Hypothalamus (tissue), 51 donors: ENCODE measurements at regions not wholly inside any gene's neighbourhood (a gene's known extent, or its start where the extent isn't known, plus 50 kb on each side); places are given as distances from the start of the nearest gene placed in this dataset.
A peak's percentile ranks its signal among the peaks of the same experiment; 100 is the strongest.

Experiments used
- DNase-seq, 51 donors: peaks; one replicate each; lab custom pipeline; 2025; lab: John Stamatoyannopoulos, UW

DNA sequence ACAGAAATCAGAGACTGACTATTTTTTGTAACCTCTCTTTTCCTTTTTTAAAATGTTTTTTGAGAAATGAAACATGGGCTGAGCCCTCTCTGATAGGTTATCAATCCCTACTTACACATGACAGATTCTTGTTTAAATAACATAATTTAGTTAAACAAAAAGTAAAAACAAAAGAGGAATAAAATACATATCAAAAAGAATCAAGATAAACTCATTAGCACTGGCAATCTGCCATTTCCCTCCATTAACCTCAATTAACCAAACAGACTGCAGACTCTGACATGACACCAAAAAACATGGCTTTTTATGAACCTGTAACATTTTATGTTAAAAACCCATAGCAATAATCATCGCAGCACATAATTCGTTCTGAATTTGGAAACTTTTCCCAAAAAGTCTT, 284.4 kb upstream of the MTNR1B start:
- no peak for DNase-seq

DNA sequence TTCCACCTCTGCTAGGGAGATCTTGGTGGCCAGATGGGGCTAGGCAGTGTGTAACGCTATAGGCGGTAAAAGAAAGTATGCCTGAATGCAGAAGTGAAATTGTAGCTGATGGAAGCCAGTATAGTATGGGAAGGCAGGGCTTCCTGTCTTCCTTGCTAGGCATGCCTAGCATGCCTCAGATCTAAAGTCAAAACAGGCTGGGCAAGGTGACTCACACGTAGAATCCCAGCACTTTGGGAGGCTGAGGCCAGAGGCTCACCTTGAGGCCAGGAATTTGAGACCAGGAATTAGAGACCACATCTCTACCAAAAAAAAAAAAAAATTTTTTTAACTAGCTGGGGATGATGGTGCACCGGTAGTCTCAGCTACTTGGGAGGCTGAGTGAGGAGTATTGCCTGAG, 281.7 kb upstream of the MTNR1B start:
- no peak for DNase-seq

DNA sequence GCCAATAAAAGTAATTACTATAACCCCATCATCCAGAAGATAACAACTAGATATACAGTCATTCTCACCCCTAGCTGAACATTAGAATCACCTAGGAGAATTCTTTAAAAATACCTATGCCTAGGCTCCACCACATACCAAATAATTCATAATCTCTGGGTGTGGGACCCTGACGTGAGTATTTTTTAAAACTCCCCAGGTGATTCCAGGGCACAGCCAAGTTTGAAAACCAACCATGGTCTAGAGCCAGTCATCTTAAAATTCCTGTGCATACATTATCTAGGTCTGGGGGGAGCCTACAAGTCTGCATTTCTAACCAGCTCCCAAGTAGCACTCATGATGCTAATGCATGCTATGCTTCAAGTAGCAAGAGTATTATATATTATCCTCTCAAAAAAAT, 281.0 kb upstream of the MTNR1B start:
- DNase-seq: no peak

DNA sequence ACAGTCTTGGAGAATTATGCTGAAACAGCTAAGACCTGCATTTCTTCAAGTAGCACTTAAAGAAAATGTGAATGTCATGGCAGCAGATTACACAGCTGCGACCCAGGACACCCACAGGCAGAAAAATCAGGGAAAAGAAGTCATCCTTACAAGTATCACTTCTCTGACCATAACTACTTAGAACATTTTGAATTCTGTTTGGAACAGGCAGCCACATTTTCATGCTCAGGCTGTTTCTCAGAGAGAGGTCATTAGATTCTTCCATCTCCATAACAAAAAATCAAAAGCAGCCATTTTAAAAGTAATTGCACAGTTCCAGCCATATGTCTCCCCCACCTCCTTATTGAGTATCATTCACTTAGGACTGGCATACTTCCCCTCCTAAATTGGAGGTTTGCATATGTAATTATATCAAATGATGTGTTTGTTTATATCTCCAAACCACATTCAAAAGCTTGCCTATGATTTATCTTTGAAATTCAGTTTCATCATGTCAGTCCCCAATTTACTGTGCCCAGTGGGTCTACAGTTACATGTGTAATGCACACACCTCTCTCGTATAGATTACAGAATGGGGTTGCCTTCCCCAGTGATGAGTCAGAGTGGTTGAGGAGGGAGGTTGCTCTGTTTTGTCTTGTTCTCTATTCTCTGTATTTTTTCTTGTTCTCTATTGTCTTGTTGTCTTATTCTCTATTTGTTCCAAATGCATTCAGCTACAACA, 276.5 kb upstream of the MTNR1B start:
- no peak for DNase-seq

- no peak for DNase-seq
Observed at GRCh38 chr11:92696076-92696475, 273.4 kb upstream of the MTNR1B start.

- peak in 2 of 51 donors; percentile 1 to 2 for DNase-seq
Observed at GRCh38 chr11:92697461-92698312, 271.8 kb upstream of the MTNR1B start.

DNA sequence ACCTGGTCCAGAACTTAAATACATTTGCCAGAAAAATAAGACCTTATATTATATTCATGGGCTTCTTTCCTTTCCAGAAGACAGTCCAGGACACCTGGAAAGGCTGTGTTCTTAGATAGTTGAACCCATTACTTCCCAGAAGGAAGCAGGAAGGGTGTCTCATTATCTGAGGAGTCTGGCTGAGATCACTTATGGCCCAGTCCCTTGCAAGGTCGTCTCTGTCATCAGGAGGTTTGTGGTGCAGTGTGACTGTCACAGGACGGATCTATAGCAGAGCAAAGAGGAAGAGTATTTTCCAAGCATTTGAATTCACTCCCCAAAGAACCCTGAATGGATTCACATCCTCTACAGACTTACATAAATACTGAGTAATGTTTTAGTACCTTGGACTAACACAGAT, 270.7 kb upstream of the MTNR1B start:
- DNase-seq: no peak

DNA sequence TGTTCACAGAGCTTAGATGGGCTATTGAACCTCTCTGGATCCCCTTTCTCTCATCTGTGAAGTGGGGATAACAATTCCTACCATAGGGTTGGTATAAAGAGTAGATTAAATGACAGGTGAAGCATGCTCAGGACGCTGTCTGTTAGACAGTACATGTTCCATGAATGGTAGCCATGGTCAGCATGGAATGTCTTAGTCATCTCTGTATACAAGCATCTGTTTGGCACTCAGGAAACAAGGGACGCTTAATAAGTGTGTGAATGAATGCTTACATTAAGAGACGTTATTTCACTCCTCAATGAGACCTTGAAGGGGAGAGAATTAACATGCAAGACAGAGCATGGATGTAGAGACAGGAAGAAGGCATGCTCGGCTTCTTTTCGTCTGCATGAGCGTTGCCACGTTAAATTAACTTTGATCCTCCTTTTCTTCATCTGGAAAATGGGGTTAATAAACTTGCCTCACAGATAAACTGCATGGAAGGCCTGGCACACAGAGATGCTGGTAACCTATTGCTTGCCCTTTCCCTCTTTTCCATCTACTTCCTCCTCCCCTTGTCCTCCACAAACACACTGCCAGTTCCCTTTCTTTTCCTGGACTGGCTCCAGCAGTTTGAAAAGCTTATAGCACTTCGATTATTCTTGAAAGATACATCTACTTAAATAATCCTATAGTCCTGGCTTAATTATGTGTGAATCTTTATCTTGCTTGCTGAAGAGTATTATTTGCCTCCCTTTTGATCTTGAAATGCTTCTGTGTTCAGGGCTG, 267.2 kb upstream of the MTNR1B start:
- no peak for DNase-seq

GRCh38 chr11:92702805-92703448, 266.5 kb upstream of the MTNR1B start:
- no peak for DNase-seq

DNA sequence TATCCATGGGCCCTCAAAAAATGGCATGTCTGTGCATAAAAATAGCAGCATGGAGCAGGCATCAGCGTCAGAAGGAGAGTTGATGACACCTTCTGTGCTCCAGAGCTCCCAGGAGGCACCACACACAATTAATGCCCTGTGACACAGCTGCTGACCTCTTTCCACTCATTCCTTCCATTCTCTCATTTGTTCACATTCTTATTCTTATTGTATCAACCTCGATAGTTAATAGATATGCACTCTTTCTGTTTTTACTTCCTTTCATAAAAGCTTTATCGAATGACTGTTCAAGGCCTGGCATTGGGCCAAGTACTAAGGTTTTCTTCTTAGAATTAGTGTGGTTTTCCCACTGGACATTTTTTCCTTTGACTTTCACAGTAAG, 266.0 kb upstream of the MTNR1B start:
- DNase-seq: no peak

GRCh38 chr11:92707173-92707619, 262.3 kb upstream of the MTNR1B start:
- no peak for DNase-seq

GRCh38 chr11:92707665-92708064, 261.8 kb upstream of the MTNR1B start:
- no peak for DNase-seq

DNA sequence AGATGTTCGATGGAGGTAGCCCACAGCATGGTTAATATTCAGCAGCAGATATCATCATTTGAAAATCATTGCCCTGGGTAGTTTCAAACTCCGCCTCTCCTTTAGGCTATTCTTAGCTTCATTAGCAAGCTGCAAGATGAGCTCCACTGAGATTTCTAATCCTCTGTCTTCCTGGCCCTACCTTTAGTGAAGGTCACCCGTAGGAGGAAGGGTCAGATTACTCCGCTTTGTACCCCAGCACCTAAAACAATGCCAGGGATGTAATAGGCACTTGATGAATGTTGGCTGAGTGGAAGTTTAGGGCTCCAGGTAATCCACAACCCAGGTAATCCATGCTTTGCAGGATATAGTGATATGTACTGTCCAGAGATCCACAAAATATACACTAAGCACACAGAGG, 260.1 kb upstream of the MTNR1B start:
- no peak for DNase-seq

GRCh38 chr11:92711926-92712325, 257.5 kb upstream of the MTNR1B start:
- no peak for DNase-seq

GRCh38 chr11:92714111-92714510, 255.3 kb upstream of the MTNR1B start:
- no peak for DNase-seq

- peak in 1 of 51 donors; percentile 33 for DNase-seq
Observed at GRCh38 chr11:92717240-92717639, 252.2 kb upstream of the MTNR1B start.

DNA sequence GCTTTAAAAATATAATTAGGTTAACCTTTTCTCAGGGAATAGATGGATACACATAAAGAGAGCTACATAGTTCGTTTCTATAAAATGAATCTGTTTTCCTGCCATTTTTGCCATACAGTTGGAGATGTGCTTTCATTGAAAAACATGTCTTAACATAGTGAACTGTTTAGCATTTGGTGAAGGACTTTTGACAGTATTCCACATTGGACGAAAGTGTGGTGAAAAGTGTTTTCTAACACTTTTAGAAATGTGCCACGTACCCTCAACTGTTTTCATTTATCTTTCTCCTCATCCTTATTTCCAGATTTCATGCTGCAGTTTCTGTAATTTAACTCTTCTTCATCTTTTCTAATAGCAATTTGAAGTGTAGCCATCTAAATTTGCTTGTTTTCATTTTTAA, 249.1 kb upstream of the MTNR1B start:
- DNase-seq: no peak

- no peak for DNase-seq
Observed at GRCh38 chr11:92725352-92725751, 244.1 kb upstream of the MTNR1B start.

DNA sequence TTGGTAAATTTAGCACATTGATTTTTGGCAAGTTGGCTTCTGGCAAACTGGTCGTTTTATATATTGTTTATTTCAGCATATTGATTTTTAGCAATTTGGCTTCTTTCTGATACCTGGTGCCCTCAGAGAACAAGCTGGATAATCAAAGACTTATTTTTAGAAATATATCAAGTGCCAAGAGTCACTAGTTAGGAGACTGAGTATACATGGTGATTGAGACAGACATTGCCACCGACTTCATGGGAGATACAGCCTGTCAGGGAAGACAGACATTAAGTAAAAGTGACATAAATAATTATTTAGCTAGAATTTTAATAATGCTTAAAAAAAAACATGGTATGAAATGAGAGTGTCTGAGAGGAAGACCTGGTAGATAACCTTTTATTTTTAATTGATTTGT, 242.3 kb upstream of the MTNR1B start:
- no peak for DNase-seq

DNA sequence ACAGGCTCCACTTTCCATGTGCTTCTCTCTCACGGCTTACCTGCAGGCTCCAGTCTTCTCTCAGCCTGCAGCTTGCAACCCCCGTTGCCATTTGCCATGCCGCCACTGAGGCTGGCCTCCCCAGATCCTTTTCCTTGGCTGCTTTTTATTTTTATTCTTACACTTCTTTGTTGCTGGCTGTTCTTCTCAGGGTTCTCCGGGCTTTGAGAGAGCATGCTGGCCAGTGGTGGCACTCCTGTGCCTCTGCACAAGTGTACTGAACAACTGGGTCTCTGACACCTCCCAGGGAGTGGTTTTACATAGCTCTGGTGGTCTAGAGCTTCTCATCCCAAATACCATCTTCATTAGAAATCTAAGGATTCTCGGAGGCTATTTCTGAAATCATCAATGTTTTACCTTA, 241.7 kb upstream of the MTNR1B start:
- DNase-seq: no peak

GRCh38 chr11:92728628-92729027, 240.8 kb upstream of the MTNR1B start:
- DNase-seq: no peak
